CD14-positive monocyte (primary cell): ENCODE measurements at regions not wholly inside any gene's neighbourhood (a gene's known extent, or its start where the extent isn't known, plus 50 kb on each side); places are given as distances from the start of the nearest gene placed in this dataset.

Experiments used
- DNase-seq, 3 donors: peaks; one replicate each; pipeline ENCODE4 v3.0.0-alpha.2; 2011 to 2022
- H2AFZ ChIP-seq: 2 replicates; pipeline ENCODE4 v1.6.0; 2012; ENCODE audit warnings: mild to moderate bottlenecking, low read depth, low read length, inconsistent platforms; ENCODE audit not compliant: insufficient read depth, poor library complexity, severe bottlenecking
- H3K27ac ChIP-seq, 2 donors: 1 replicate in 1 of 2; 2 replicates in 1 of 2; pipeline ENCODE4 v1.5.1; 2012 to 2013; ENCODE audit warnings: low read length in 2 of 2, control low read depth in 1 of 2, inconsistent platforms in 1 of 2, low read depth in 1 of 2, mild to moderate bottlenecking in 1 of 2
- H3K27me3 ChIP-seq, 2 donors: one replicate each; pipeline versions ENCODE4 v1.6.0 to v1.6.1; 2011 to 2013; ENCODE audit warnings: low read length in 2 of 2; ENCODE audit not compliant: control insufficient read depth in 2 of 2, insufficient read depth in 2 of 2
- H3K36me3 ChIP-seq, 2 donors: replicated peaks in 1 of 2; 1 replicate in 1 of 2; 2 replicates in 1 of 2; pipeline versions ENCODE4 v1.5.1 to v1.6.1; 2012 to 2013; ENCODE audit warnings: low read length in 2 of 2, control low read depth in 1 of 2, inconsistent platforms in 1 of 2, mild to moderate bottlenecking in 1 of 2; ENCODE audit not compliant: insufficient read depth in 2 of 2, control insufficient read depth in 1 of 2
- H3K4me1 ChIP-seq, 2 donors: 1 replicate in 1 of 2; 2 replicates in 1 of 2; pipeline versions ENCODE4 v1.5.1 to v1.6.1; 2012 to 2013; ENCODE audit warnings: low read length in 2 of 2, control low read depth in 1 of 2, inconsistent platforms in 1 of 2, mild to moderate bottlenecking in 1 of 2, moderate library complexity in 1 of 2; ENCODE audit not compliant: insufficient read depth in 2 of 2, control insufficient read depth in 1 of 2
- H3K4me2 ChIP-seq: replicated peaks from 2 replicates; pipeline ENCODE3; 2012; ENCODE audit warnings: low read length, moderate library complexity, mild to moderate bottlenecking; ENCODE audit not compliant: poor library complexity, severe bottlenecking; ENCODE audit errors: extremely low read depth
- H3K4me3 ChIP-seq, 3 experiments: fragments of 200-600 bp in 1 of 3; sonication (generic) in 1 of 3; replicated peaks in 1 of 3; 1 replicate in 2 of 3; 2 replicates in 1 of 3; pipeline ENCODE4 v1.5.1; 2011 to 2013; ENCODE audit warnings: low read length in 3 of 3, mild to moderate bottlenecking in 3 of 3, control low read depth in 2 of 3, low read depth in 2 of 3, inconsistent platforms in 1 of 3, moderate library complexity in 1 of 3
- H3K79me2 ChIP-seq: 2 replicates; pipeline ENCODE4 v1.6.0; 2012; ENCODE audit warnings: mild to moderate bottlenecking, control low read depth, inconsistent platforms, low read length, moderate library complexity; ENCODE audit not compliant: insufficient read depth
- H3K9ac ChIP-seq: 2 replicates; pipeline ENCODE4 v1.6.0; 2017; ENCODE audit warnings: low read length, mild to moderate bottlenecking; ENCODE audit not compliant: insufficient read depth, poor library complexity, severe bottlenecking
- H3K9me3 ChIP-seq, 2 donors: replicated peaks in 1 of 2; 1 replicate in 1 of 2; 2 replicates in 1 of 2; pipeline versions ENCODE4 v1.5.1 to v1.6.1; 2012 to 2013; ENCODE audit warnings: low read length in 2 of 2, control low read depth in 1 of 2; ENCODE audit not compliant: control insufficient read depth in 1 of 2, insufficient read depth in 1 of 2
- H4K20me1 ChIP-seq: 2 replicates; pipeline ENCODE4 v1.6.0; 2012; ENCODE audit warnings: mild to moderate bottlenecking, low read length, control low read depth, moderate library complexity; ENCODE audit not compliant: insufficient read depth
- H3K27ac Mint-ChIP-seq, 7 donors: one replicate each; pipeline ENCODE4 v1.8.0; 2020; ENCODE audit warnings: mild to moderate bottlenecking in 7 of 7, mixed read lengths in 7 of 7, moderate library complexity in 6 of 7, inconsistent platforms in 2 of 7
- H3K27me3 Mint-ChIP-seq, 3 donors: one replicate each; pipeline ENCODE4 v1.8.0; 2021 to 2022; ENCODE audit warnings: low read depth in 3 of 3, mild to moderate bottlenecking in 3 of 3, mixed read lengths in 3 of 3, moderate library complexity in 3 of 3, inconsistent platforms in 1 of 3
- H3K36me3 Mint-ChIP-seq, 2 donors: one replicate each; pipeline ENCODE4 v1.8.0; 2020; ENCODE audit warnings: mixed read lengths in 2 of 2, inconsistent platforms in 1 of 2, mild to moderate bottlenecking in 1 of 2
- H3K4me1 Mint-ChIP-seq: one replicate; pipeline ENCODE4 v1.8.0; 2020; ENCODE audit warnings: mild to moderate bottlenecking, mixed read lengths
- H3K4me3 Mint-ChIP-seq, 2 donors: one replicate each; pipeline ENCODE4 v1.8.0; 2020; ENCODE audit warnings: mild to moderate bottlenecking in 2 of 2, mixed read lengths in 2 of 2, moderate library complexity in 1 of 2
- H3K9me3 Mint-ChIP-seq, 7 donors: one replicate each; pipeline ENCODE4 v1.8.0; 2020 to 2022; ENCODE audit warnings: mixed read lengths in 7 of 7, mild to moderate bottlenecking in 6 of 7, moderate library complexity in 6 of 7, inconsistent platforms in 2 of 7
- WGBS: methylation state at CpG from one replicate; pipeline ENCODE4 v1.1.5; 2013; ENCODE audit warnings: missing lambda C conversion rate; ENCODE audit not compliant: insufficient coverage; 5-methylcytosine and 5-hydroxymethylcytosine counted together
- intact Hi-C, 2 donors: fragments of 100-400 bp; cut with micrococcal nuclease; formaldehyde crosslinking; loops; one replicate each; pipeline versions ENCODE4 v1.15.0 to v1.15.1; 2023
- TF ChIP-seq, protein P1 (sequence below): fragments of 200-600 bp; IDR thresholded peaks from one replicate; pipeline ENCODE4 v1.8.0; 2022; ENCODE audit warnings: antibody characterized with exemption, mild to moderate bottlenecking

DNA sequence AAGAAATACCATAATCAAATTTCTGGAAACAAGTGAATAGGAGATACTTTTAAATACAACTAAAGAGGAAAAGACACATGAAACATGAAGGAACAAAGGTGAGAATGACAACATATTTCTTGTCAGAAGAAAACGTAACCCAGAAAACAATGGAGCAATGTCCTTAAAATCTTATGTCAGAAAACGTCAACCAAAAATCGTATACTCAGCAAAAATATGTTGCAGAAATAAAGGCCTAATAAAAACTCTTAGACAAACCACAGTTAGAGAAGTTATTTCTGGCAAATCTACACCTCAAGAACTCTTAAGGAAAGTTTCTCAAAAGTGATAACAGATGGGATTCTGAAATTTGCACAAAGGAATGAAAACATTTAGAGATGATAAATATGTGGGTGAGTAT lies 66.3 kb upstream of the FBXL7 start:
- Histone ChIP-seq H3K4me1 (no peaks in the 10 kb centered on the region), H3K36me3 (no peaks in the 10 kb centered on the region), H2AFZ (no peak overlapping the region), H4K20me1 (no peaks in the 10 kb centered on the region), H3K27ac (no peak overlapping the region), H3K4me2 (no peak overlapping the region), H3K79me2 (no peaks in the 10 kb centered on the region), H3K4me3 (no peak overlapping the region), H3K9ac (no peak overlapping the region), H3K27me3 (no peaks in the 10 kb centered on the region), H3K9me3 (peaks cover 3 to 22% of the 10 kb centered on the region in 2 donors)
- no CpG with 5 or more reads among the region's 3 CpGs for WGBS
- Mint-ChIP-seq H3K27ac (no peak overlapping the region), H3K36me3 (no peaks in the 10 kb centered on the region), H3K9me3 (peaks cover 0 to 10% (median 5%) of the 10 kb centered on the region in 7 donors), H3K27me3 (peaks cover 0 to 1% (median 0%) of the 10 kb centered on the region in 3 donors), H3K4me1 (no peaks in the 10 kb centered on the region), H3K4me3 (no peak overlapping the region)
- DNase-seq = no peak
- TF ChIP-seq, protein P1, sequence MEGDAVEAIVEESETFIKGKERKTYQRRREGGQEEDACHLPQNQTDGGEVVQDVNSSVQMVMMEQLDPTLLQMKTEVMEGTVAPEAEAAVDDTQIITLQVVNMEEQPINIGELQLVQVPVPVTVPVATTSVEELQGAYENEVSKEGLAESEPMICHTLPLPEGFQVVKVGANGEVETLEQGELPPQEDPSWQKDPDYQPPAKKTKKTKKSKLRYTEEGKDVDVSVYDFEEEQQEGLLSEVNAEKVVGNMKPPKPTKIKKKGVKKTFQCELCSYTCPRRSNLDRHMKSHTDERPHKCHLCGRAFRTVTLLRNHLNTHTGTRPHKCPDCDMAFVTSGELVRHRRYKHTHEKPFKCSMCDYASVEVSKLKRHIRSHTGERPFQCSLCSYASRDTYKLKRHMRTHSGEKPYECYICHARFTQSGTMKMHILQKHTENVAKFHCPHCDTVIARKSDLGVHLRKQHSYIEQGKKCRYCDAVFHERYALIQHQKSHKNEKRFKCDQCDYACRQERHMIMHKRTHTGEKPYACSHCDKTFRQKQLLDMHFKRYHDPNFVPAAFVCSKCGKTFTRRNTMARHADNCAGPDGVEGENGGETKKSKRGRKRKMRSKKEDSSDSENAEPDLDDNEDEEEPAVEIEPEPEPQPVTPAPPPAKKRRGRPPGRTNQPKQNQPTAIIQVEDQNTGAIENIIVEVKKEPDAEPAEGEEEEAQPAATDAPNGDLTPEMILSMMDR = no peak
- intact Hi-C loops = no loop called here

DNA sequence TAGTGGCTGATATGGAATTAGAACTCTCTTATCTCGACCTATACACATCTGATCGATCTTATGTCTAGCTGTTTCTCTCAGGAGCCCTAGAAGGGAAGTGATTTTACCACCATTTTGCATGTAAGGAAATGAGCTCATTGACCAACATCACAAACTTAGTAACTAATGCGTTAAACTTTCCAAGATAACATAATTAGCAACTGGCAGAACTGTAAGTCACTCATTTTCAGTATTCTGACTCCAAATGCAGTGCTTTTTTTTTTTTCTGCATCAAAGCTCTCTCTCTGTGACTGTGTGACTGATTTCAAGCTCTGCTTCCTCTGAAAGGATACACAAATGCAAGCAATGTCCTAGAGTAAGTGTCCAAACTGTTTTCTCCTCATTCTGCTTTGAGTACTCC lies 68.1 kb upstream of the FBXL7 start:
- intact Hi-C loops = no loop called here
- Histone ChIP-seq H3K9ac (no peak overlapping the region), H3K27ac (no peak overlapping the region), H3K27me3 (no peaks in the 10 kb centered on the region), H3K36me3 (no peaks in the 10 kb centered on the region), H3K9me3 (peaks cover 3 to 17% of the 10 kb centered on the region in 2 donors), H4K20me1 (no peaks in the 10 kb centered on the region), H3K4me3 (no peak overlapping the region), H3K4me1 (no peaks in the 10 kb centered on the region), H3K4me2 (no peak overlapping the region), H3K79me2 (no peaks in the 10 kb centered on the region), H2AFZ (no peak overlapping the region)
- peaks cover 0 to 1% (median 0%) of the 10 kb centered on the region in 3 donors for H3K27me3 Mint-ChIP-seq
- DNase-seq = no peak
- H3K36me3 Mint-ChIP-seq = no peaks in the 10 kb centered on the region
- H3K4me3 Mint-ChIP-seq = no peak overlapping the region
- no peak overlapping the region for H3K27ac Mint-ChIP-seq
- H3K9me3 Mint-ChIP-seq = peaks cover 0 to 10% (median 5%) of the 10 kb centered on the region in 7 donors
- H3K4me1 Mint-ChIP-seq = no peaks in the 10 kb centered on the region
- 0% methylated on average over 1 of the region's 3 CpGs for WGBS
- TF ChIP-seq, protein P1 = no peak
